Thyroid gland (tissue), 4 donors: ENCODE measurements at regions not wholly inside any gene's neighbourhood (a gene's known extent, or its start where the extent isn't known, plus 50 kb on each side); places are given as distances from the start of the nearest gene placed in this dataset.

Source experiments
- CTCF ChIP-seq, 6 experiments: fragments of 200-600 bp in 3 of 6; fragments of 450-650 bp in 3 of 6; sonication (generic) in 3 of 6; IDR thresholded peaks; one replicate each; pipeline ENCODE4 v1.5.1; 2016 to 2019; ENCODE audit warnings: antibody characterized with exemption in 6 of 6, mild to moderate bottlenecking in 2 of 6, inconsistent platforms in 1 of 6, moderate library complexity in 1 of 6
- POLR2A ChIP-seq, 2 donors: fragments of 450-650 bp; IDR thresholded peaks; one replicate each; pipeline ENCODE4 v1.6.1; 2017; ENCODE audit warnings: antibody characterized with exemption in 2 of 2, mild to moderate bottlenecking in 2 of 2, moderate library complexity in 1 of 2

DNA sequence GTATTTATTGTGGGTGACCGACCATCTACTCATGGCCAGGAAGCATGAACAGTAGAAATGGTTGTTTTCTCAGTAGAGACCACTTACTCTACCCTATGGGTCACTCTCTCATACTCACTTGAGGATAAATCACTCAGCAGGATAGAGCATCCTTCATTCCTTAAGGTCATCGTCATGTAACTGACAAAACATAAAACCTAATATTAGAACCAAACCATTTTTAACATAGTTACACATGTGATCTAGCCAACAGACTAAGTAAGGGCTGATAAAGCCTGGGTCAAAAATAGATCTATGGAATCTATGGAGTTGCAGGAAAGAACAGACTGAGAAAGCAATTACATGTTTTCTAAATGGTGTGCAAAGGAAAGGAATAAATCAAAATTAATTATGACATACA lies 769.1 kb downstream of the NTRK3 start:
- TF ChIP-seq CTCF (IDR thresholded peaks at IDR 0.05): no peak
- no peak for TF ChIP-seq POLR2A (IDR thresholded peaks at IDR 0.05)
